GM18907 (cell line): ENCODE measurements at regions not wholly inside any gene's neighbourhood (a gene's known extent, or its start where the extent isn't known, plus 50 kb on each side); places are given as distances from the start of the nearest gene placed in this dataset.
"Not testable (repeated sequence)": the region's sequence is repeated elsewhere in the genome, so short reads cannot be mapped to it uniquely, and the experiment has no call there.

Experiments
- ATAC-seq: cut with Tn5 transposase; IDR thresholded peaks from one replicate; pipeline ENCODE4 v1.9.1; 2021; ENCODE audit warnings: mild to moderate bottlenecking, moderate library complexity; ENCODE audit not compliant: unreplicated experiment

GRCh38 chr7:93048136-93048930 is 69.4 kb downstream of the SAMD9 start:
- no peak for ATAC-seq

GRCh38 chr7:93047514-93048099 is 70.2 kb downstream of the SAMD9 start:
- no peak for ATAC-seq

- ATAC-seq = no peak
These were observed 71.1 kb downstream of the SAMD9 start for GRCh38 chr7:93046641-93047040.

GRCh38 chr7:93044147-93044810 is 73.5 kb downstream of the SAMD9 start:
- no peak for ATAC-seq

- ATAC-seq = no peak
These were observed 74.3 kb downstream of the SAMD9 start for GRCh38 chr7:93043385-93043985.

- no peak for ATAC-seq
These were observed 77.4 kb downstream of the SAMD9 start for GRCh38 chr7:93040355-93040754.

- no peak for ATAC-seq
These were observed 78.0 kb downstream of the SAMD9 start for GRCh38 chr7:93039786-93040185.

GRCh38 chr7:93039282-93039681 is 78.5 kb downstream of the SAMD9 start:
- no peak for ATAC-seq

GRCh38 chr7:93036807-93037206 is 81.0 kb downstream of the SAMD9 start:
- peak; percentile 92 for ATAC-seq

- no peak for ATAC-seq
These were observed 81.6 kb downstream of the SAMD9 start for GRCh38 chr7:93036149-93036640.

GRCh38 chr7:93031795-93032194 is 86.0 kb downstream of the SAMD9 start:
- no peak for ATAC-seq

GRCh38 chr7:93030605-93031225 is 87.1 kb downstream of the SAMD9 start:
- ATAC-seq = no peak

GRCh38 chr7:93029056-93029455 is 88.7 kb downstream of the SAMD9 start:
- no peak for ATAC-seq

GRCh38 chr7:93028610-93029009 is 89.2 kb downstream of the SAMD9 start:
- no peak for ATAC-seq

GRCh38 chr7:93027044-93027443 is 90.7 kb downstream of the SAMD9 start:
- ATAC-seq = no peak

- ATAC-seq = no peak
These were observed 91.4 kb downstream of the SAMD9 start for GRCh38 chr7:93026425-93026824.

GRCh38 chr7:93025389-93025788 is 92.4 kb downstream of the SAMD9 start:
- no peak for ATAC-seq

- not testable (repeated sequence) for ATAC-seq
These were observed 94.8 kb downstream of the SAMD9 start for GRCh38 chr7:93022931-93023478.

GRCh38 chr7:93021748-93022147 is 96.0 kb downstream of the SAMD9 start:
- no peak for ATAC-seq

GRCh38 chr7:93018716-93019115 is 99.1 kb downstream of the SAMD9 start:
- ATAC-seq = no peak
